NCI-H748 (cell line): ENCODE measurements at regions not wholly inside any gene's neighbourhood (a gene's known extent, or its start where the extent isn't known, plus 50 kb on each side); places are given as distances from the start of the nearest gene placed in this dataset.

ENCODE experiments used
- DNase-seq: peaks from one replicate; lab custom pipeline; 2025; ENCODE audit not compliant: unreplicated experiment; lab: John Stamatoyannopoulos, UW

DNA sequence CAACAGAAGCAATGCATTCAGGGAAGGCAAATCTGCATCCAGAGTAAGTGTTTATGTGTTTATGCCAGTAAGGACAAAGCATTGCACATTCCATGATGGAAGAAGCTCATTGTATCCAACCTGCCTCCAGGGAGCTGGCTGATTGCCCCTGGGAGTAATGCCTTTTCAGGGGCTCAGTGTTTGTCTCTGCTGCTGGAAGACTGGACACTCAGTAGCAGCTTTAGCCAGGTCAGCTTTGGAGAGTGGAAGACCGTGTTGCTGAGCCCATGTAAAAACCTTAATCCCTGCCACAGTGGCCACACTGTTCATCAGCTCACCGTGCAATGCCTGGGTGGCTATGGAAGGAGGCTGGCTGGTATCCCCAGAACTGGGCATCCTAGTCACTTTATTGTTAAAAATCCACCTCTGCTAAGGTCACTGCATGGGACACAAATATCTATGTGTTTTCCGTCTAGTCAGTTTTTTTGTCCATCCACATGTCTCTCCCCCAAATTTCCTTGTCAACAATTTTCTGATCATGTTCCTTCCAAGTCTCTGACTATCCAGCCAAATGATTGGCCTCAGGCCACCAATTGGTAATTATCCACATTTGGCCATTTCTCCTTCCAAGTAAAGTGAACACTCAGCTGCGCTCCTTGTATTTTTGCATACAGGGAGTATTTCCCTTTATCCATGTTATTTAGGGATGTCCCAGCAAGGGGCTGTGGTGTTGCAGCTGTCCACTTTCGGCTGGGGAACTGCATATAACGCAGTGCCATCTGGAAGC lies 2044.5 kb upstream of the AGA start:
- DNase-seq: no peak

DNA sequence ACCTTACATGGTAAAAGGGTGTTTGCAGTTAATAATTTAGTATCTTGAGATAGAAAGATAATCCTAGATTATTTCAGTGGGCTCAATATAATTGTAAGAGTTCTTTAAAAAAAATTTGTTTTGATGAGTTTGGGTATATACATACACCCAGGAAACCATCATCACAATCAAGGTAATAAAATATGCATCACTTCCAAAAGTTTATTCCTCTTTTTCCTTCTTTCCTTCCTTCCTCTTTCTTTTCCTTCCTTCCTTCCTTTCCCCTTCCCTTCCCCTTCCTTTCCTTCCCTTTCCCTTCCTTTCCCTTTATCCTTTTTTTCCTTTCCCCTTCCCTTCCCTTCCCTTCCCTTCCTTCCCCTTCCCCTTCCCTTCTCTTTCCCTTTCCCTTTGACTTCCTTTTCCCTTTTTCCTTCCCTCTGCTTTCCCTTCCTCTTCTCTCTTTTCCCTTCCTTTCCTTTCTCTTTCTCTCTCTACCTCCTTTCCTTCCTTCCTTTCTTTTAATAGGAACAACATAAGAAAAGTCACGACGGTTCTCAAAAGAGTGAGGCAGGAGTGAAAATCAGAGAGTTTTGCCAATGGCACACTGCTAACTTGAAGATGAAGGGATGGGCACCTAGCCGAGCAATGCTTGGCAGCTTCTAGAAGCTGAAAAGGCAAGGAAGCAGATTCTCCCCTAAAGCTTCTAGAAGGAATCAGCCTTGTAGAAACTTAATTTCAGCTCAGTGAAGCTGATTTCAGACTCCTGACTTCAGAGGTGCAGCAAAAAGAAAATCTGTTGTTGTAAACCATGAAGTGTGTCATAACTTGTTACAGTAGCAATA lies 2050.2 kb upstream of the AGA start:
- DNase-seq: no peak

DNA sequence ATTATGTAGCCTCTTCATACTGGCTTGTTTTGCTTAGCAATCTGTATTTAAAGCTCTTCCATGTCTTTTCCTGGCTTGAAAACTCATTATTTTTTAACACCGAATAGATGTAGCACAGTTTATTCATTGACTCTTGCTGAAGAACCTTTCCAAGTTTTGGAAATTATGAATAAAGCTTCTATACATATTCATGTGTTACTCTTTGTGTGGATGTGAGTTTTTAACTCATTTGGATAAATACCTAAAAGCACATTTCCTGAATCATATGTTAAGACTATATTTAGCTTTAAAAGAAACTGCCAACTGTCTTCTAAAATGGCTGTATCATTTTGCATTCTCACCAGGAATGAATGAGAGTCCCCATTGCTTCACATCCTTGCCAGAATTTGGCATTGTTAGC lies 2061.7 kb upstream of the AGA start:
- DNase-seq: no peak

DNA sequence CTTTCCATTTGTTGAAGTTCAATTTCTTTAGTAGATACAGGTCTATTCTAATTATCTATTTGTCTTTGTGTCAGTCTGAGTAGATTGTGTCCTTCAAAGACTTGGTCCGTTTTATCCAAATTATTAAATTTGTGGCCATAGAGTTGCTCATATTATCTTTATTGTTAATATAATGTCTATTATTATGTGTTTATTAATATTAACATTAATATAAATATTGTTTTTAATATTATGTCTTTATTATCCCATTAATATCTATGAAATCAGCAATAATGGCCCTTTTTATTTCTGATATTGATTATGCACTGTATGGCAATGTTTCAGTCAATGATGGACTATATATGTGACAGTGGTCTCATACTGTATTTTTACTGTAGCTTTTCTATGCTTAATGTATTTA lies 2067.3 kb upstream of the AGA start:
- DNase-seq: no peak

DNA sequence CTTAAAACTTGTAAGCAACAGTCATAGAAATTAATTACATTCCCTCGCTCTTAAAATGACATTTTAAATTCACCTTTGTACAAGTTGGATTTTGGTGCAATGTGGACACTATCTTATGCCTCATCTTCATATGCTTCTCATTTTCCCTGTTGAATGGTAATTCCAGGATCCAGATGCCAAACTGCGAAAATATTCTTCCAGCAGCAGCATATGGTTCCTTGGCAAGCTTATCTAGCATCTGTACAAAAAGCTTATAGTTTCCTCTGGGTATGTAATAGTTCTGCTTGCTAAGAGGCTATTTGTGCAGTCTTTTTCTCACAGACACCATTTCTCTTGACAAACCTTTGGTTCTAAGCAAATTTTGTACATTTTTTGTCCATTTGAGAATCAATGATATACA lies 2079.7 kb upstream of the AGA start:
- no peak for DNase-seq

DNA sequence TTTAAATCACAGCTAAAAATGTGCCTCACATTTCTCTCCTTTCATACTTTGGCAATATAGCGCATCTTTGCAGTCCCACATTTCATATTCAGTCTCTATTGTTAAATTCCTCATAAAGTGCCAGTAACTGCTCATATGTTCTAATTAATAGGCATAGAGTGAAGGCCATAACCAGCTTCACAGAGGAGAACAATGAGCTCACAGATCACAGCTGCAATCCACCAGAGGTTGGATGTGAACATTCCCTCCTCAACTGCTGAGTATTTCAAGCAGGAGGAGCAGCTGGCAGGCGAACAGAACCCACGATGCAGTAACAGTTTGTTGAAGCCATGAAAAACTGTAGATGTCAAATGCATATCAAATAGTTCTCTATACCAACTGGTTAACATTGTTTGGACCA lies 2088.7 kb upstream of the AGA start:
- DNase-seq: no peak

DNA sequence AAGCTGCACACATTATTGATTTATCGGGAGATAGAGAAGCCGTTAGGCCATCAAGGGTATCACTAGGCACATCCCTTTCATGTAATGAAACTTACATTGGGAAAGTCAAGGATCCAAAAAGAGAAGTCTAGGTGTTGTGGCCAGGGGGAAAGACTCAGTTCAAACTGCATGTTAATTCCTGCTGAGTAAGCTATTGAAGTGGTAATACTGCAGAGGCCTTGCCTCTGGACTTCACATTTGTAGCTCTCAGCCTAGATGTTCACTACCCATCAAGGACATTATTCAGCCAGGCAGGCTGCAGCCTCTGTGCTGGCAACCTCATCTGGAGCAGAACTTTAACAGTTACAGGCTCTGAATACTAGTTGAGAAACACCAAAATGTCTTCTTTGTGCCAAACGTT lies 2094.5 kb upstream of the AGA start:
- no peak for DNase-seq

DNA sequence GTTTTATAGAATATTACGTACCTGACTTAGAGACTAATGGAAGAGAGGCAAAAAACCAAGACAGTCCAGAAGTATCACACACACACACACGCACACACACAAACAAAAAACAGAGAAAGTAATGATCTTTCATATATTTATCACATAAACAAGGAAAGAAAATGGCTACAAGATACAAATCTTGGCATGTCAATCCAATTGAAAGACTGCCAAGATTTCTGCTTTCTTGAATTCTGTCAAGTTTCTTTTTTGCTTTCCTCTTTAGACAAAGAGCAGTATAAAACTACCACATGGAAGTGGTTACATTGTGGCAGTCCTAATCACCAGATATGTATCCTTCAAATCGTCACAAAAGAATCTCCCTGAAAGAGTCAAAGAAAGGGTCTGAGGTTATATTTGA lies 2097.4 kb upstream of the AGA start:
- no peak for DNase-seq

DNA sequence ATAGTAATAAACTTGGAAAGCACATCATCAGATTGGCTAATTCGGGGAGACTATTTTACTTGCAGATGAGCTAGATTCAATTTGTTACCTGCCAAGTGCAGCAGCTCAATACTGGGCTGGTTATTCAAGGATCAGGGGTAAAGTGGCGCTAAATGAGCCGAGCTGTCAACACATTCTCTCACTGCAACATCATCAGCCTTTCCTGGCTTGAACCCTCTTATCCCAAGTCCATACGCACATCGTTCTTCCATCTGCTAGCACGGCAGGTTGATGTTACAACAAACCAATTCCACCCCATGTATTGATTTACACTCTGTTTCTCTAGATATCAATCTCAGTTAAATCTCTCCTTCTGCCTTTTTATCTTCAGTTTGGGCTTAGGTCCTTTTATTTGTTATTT lies 2101.5 kb upstream of the AGA start:
- no peak for DNase-seq

DNA sequence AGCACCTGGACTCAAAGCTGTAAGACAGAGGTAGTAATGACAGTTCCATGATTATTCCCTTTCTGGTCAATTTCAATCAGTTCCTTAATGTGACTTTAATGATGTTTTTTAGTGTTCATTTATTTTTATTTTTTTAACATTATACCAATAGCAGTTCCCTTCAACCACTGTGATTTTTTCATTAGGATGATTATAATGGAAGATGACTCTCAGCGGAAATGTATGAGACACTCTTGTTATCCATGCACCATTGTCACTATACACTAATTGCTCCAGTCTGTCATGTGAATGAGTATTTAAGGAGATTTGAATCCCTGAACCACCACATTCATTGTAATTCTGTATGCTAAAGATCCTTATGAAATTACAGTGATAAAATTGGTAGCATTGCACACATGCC lies 2102.3 kb upstream of the AGA start:
- DNase-seq: no peak

DNA sequence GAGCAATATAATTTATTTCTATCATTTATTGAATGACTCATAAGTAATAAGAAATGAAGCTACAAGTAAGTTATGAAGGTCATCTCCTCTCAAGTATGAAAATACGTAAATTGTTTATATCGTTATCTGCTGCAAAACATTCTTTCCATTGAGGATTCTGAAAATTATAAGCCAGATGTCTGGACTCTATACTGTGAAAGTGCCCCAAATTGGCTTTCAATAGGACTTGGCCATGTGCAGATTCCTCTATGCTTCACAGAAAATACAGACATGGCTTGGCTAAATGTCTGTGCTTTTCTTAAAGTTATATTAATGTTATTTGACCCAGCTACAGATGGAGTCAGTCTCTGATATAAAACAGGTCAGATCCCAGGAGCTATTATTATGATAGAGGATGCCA lies 2109.9 kb upstream of the AGA start:
- DNase-seq: no peak

DNA sequence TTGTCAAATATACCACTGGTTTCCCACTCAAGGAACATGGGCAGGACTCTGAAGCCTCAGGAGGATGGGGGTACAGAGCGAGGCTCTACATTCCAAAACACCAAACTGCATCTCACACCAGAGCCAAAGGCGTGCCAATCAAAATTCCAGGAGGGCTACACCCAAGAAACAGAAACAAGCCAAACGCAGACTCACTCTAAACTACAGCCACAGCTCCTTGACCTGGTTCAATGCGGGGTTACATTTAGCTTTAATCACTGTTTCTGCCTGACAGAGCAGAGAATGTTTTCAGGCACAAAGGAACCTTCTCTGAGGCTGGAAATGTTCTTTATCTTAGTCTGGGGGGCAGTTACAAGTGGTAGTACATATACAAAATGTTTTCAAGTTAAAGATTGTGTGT lies 2121.5 kb upstream of the AGA start:
- no peak for DNase-seq

DNA sequence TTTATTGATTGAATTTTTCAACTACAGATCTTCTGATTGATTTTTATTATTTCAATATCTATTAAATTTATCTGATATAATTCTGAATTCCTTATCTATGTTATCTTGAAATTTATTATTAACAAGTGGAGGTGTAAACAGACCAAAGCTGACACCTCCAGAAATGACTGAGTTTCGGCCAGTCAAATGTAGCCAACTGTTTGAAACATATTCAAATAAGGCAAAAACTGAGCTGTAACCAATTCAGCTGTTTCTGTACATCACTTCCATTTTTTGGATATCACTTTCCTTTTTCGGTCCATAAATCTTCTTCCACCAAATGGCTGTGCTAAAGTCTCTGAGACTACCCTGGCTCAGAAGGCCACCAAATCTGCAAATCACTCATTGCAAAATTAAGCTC lies 2127.3 kb upstream of the AGA start:
- no peak for DNase-seq

DNA sequence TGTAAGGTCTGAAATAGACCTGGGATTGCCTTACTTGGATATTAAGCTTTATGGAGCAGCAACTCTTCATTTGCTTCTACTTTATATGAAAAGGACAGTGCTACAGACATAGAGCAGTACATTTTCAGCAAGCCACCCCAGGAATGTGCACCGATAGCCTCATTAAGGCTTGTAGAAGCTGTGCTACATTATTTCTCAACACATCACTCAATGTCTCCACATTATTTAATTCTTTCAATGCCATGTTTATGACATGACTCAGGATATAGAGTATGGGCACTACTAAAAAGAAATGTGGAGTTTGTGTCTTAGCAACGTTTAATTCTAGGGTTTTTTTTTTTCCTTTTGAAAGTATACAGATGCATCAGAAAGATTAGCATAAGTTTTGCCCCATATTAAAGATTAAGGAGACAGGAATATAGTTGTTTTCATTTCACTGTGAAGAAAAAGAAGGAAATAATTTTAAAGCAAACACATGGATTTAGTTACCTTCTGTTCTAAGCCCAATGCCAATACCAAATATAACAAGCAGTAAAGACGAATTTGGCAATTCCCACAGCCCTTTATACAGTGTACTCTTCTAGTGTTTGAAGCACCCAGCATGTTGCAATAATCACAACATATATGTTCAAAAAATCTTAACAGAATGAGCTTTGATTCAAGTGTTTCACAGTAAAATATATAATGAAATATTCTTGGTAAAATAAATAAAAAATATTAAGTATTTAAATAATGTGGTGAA lies 2140.1 kb upstream of the AGA start:
- no peak for DNase-seq

DNA sequence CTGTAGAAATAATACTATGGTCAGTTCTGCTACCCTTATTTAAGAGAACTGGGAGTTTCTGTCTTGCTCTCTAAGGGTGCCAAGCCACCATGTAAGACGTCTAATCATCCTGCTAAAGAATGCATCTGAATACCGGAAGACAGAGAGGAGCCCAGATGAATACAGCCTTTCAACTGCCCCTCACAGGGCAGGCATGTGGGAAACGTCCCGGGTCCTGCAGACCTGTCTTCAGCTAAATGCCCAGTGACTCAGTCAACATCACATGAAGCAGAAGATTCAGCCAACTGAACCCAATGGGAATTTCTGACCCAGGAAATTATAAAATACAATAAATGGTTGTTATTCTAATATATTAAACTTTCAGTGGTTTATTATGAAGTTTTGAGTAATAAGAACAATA lies 2141.0 kb upstream of the AGA start:
- no peak for DNase-seq

DNA sequence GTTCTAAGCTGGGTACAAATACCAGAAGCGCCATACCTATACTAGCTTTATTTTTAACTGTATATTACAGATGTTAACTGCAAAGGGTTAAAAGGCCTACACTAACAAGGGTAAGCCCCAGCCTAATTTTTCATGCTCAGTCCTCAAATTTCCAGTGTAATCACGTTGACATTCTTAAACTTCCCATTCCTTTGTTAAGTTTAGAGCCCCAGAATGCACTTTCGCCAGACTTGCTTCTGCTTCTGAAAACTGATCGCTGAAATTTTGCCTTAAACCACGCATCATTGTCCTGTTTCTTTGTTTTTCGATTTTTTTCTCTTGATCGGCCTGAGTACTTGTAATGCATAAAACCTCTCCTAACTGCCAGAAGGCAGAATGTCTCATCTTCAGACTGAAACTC lies 2141.9 kb upstream of the AGA start:
- no peak for DNase-seq

DNA sequence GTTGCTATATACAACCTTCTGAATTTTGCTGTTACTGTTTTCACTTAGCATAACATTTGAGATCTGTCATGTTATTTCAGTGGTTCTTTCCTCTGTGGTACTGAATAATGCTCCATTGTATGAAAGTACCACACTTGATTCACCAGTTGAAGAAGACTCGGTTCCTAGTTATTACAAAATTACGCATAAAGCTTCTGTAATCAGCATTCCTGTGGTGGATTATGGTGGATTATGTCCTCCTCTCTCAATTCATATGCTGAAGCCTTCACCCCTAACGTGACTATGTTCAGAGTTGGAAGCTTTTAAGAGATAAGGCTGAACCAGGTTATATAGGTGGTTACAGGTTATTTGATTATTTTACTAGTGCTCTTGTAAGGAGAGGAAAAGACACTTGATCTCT lies 2143.5 kb upstream of the AGA start:
- DNase-seq: no peak

DNA sequence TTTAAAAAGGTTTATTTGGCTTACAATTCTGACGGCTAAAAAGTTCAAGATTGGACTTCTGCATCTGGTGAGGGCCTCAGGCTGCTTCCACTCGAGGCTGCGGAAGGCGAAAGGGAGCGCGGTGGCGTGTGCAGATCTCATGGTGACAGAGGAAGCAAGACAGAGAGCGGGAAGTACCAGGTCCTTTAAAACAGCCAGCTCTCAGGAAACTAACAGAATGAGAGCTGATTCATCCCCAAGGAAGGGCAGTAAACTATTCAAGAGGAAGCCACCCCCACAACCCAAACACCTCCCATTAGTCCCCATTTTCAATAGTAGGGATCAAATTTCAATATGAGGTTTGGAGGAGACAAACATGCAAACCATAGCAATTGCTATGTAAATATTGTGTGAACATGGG lies 2144.2 kb upstream of the AGA start:
- DNase-seq: no peak

DNA sequence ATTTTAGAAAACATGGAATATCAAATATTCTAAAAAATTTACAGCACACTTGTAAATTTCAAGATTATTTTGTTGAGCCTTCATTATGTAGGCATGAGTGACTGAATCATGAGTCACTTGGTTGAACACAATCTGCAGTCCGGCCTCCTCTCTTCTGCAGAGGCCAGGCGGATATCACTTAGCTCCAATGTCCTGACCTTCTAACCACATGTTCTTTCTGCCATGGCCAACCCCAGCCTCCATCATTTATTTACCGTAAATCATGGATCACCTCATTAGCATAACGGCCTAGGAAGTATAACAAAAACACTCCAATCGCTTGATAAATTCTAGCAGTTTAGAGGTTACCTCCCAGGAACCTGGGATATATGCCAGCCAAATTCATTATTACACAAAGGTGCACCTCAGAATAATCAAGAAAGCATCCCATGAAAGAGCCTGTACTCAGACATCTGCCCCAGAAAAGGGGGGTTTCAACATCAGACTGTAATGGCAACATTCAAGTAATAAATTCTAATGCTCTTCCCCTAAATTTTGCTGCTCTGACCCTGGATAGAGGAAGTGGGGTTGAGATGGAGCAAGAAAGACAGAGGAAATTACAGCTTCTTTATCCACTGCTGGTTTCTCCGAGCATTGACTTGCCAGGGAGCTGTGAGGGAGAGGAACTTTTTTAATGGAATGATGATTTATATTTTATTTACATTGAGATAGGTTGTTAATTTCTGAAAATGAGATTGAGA lies 2153.6 kb upstream of the AGA start:
- DNase-seq: no peak

DNA sequence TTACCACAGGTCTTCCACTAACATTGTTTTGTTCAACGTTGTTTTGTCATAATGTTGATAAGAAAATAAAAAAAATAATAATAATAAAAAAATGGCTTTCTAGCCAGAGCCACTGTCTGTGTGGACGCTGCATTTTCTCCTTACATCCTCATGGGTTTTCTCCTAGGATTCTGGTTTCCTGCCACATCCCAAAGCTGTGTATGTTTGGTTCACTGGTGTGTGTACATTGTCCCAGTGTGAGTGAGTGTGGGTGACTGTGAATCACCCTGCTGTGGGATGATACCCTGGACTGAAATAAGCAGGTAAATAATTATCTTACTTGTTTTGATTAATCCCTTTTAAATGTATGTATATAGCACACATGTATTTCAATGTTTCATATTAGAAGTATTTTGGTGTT lies 2154.4 kb upstream of the AGA start:
- DNase-seq: no peak

DNA sequence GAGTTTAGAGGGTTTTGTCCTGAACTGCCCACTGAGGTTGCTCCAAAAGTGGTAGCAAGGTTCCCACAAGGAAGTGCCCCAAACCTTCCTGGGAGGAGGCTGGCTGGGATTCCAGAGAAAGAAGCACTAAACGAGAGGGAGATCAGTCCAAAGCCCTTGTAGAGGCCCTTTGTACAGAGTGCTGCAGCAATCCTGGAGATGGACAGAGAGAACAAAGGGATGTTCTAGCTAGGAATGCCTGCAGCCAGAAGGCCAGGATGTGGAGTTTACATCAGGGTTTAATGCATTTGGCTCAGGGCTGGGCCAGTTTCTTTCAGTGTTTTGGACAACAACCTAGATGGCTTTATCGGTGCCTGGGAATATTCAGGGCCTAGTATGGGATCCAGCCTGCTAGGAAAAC lies 2155.1 kb upstream of the AGA start:
- DNase-seq: no peak
